Activated T-helper 1 cell treated with anti-CD3 and anti-CD28 coated beads, Interleukin-12 subunit alpha, Interleukin-12 subunit beta, Interleukin-2, Interleukin-4 antibody, amounts not matched to agents 30 ng/mL and 10 ng/mL and 1 ng/mL, durations not matched to agents 14 hours and 24 hours and 36 hours (primary cell): ENCODE measurements at regions not wholly inside any gene's neighbourhood (a gene's known extent, or its start where the extent isn't known, plus 50 kb on each side); places are given as distances from the start of the nearest gene placed in this dataset.

Experiments
- DNase-seq: peaks from one replicate; pipeline ENCODE4 v3.0.0; 2021; ENCODE audit warnings: low spot score
- H3K27ac Mint-ChIP-seq: one replicate; pipeline ENCODE4 v1.8.0; 2021; ENCODE audit warnings: mild to moderate bottlenecking, mixed read lengths
- H3K27me3 Mint-ChIP-seq: one replicate; pipeline ENCODE4 v1.8.0; 2022; ENCODE audit warnings: mild to moderate bottlenecking, moderate library complexity, mixed read lengths; ENCODE audit not compliant: insufficient read depth
- H3K36me3 Mint-ChIP-seq: one replicate; pipeline ENCODE4 v1.8.0; 2021; ENCODE audit warnings: low read depth, mixed read lengths
- H3K4me1 Mint-ChIP-seq: one replicate; pipeline ENCODE4 v1.8.0; 2021; ENCODE audit warnings: low read depth, mixed read lengths
- H3K4me3 Mint-ChIP-seq: one replicate; pipeline ENCODE4 v1.8.0; 2021; ENCODE audit warnings: mild to moderate bottlenecking, moderate library complexity, mixed read lengths
- H3K9me3 Mint-ChIP-seq: one replicate; pipeline ENCODE4 v1.8.0; 2021; ENCODE audit warnings: mixed read lengths
- intact Hi-C: fragments of 100-400 bp; cut with micrococcal nuclease; formaldehyde crosslinking; loops from one replicate; pipeline ENCODE4 v1.15.1; 2024

DNA sequence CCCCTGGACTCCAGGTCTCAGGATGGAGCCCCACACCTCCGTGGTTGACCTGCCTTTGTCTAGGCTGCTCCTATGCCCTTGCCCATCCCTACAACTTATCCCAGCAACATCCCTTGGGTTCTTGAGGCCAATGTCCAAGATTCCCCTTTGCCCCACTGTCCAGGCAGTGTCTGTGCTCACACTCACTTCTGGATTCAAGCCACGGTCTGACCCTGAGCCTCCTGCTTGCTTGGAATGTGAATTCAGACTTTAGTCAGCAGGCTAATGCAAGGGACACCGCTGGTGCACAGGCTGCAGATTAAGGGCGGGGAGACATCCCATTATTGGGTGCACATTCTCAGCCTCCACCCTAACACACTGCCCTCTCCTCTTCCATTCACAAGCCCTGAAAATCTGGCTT is 154.1 kb downstream of the WNT5A start:
- intact Hi-C loops, result no loop called here
- no peaks in the 10 kb centered on the region for H3K36me3 Mint-ChIP-seq
- no peak for DNase-seq
- no peaks in the 10 kb centered on the region for H3K27me3 Mint-ChIP-seq
- no peaks in the 10 kb centered on the region for H3K4me1 Mint-ChIP-seq
- no peak overlapping the region for H3K27ac Mint-ChIP-seq
- no peak overlapping the region for H3K4me3 Mint-ChIP-seq
- peaks cover 5% of the 10 kb centered on the region for H3K9me3 Mint-ChIP-seq

DNA sequence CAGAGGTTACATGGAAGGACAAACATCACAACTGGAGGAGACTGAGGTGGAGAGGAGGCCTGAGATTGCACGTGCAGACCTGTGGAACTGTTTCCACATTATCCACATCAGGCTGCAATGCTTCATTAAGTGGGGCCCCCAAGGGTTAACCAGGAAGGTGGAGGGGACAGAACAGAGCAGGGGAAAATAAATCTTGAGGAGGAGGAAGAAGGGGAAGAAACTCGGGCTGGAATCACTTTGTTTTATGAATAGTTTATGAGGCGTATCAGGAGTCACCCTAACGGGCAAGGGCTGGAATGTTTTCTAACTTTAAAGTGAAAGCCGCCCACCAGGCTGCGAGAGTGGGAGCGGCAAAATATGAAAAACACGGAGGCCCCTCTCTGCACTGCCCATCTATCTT is 154.9 kb downstream of the WNT5A start:
- H3K27ac Mint-ChIP-seq, result no peak overlapping the region
- no peak overlapping the region for H3K4me3 Mint-ChIP-seq

DNA sequence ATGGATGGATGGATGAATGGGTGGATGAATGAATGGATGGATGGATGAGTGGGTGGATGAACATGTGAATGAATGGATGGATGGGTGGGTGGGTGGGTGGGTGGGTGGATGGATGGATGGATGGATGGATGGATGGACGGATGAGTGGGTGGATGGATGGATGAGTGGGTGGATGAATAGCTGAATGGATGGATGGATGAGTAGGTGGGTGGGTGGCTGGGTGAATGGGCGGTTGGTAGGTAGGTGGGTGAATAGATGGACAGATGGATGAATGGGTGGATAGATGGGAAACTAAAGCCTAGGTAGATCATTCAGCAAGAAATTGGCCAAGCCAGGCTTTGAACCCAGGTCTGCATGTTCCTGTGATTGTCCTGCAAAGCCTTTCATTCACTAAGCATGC is 155.6 kb downstream of the WNT5A start:
- intact Hi-C loops, result no loop called here
- peaks cover 5% of the 10 kb centered on the region for H3K9me3 Mint-ChIP-seq
- no peak for DNase-seq
- no peaks in the 10 kb centered on the region for H3K27me3 Mint-ChIP-seq
- H3K4me3 Mint-ChIP-seq, result no peak overlapping the region
- H3K27ac Mint-ChIP-seq, result no peak overlapping the region
- no peaks in the 10 kb centered on the region for H3K4me1 Mint-ChIP-seq
- H3K36me3 Mint-ChIP-seq, result no peaks in the 10 kb centered on the region

More for the DNA sequence above, 154.9 kb downstream of the WNT5A start:
- Mint-ChIP-seq H3K27me3 (no peaks in the 10 kb centered on the region), H3K9me3 (peaks cover 5% of the 10 kb centered on the region), H3K36me3 (no peaks in the 10 kb centered on the region), H3K4me1 (no peaks in the 10 kb centered on the region)
- intact Hi-C loops, result no loop called here
- no peak for DNase-seq

DNA sequence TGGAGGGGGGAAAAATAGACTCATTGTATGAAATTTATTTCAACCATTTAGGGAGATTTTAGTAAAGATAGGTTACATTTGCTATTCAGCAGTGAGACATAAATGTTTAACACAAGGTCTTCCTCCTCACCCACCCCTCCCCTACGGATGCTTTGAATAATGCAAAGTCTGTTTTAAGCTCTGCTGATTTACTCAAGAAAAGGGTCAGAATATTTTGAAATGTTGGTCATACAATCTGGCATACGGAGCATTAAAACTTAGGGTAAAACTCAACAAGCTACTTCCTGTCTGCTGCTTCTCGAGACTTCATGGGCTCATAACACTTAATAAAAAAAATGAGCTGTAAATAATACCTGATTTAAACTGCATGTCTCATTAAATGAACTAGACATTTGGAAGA is 156.3 kb downstream of the WNT5A start:
- H3K4me3 Mint-ChIP-seq, result no peak overlapping the region
- no peaks in the 10 kb centered on the region for H3K27me3 Mint-ChIP-seq
- no peak for DNase-seq
- H3K36me3 Mint-ChIP-seq, result no peaks in the 10 kb centered on the region
- intact Hi-C loops, result no loop called here
- H3K27ac Mint-ChIP-seq, result no peak overlapping the region
- peaks cover 5% of the 10 kb centered on the region for H3K9me3 Mint-ChIP-seq
- H3K4me1 Mint-ChIP-seq, result no peaks in the 10 kb centered on the region

DNA sequence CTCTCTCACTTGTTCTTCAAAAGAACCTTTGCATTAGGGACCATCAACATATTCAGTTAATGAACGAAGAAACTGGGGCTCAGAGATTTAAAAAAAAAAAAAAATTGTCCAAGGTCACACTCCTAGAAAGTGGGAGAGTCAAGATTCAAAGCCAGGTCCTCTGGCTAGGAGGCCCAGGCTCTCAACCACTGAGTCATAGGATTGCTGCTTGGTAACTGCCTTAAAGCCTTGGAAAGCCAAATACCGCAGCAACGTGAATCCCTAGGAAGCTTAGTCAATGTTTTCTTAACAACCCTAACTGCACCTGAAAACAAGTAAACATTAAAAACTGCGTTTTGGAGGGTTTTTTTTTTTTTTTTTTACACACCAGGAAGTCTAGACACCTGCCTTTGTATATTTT is 156.8 kb downstream of the WNT5A start:
- Mint-ChIP-seq H3K4me3 (no peak overlapping the region), H3K4me1 (no peaks in the 10 kb centered on the region), H3K27ac (no peak overlapping the region), H3K27me3 (no peaks in the 10 kb centered on the region), H3K36me3 (no peaks in the 10 kb centered on the region), H3K9me3 (peaks cover 5% of the 10 kb centered on the region)
- no peak for DNase-seq
- intact Hi-C loops, result no loop called here

DNA sequence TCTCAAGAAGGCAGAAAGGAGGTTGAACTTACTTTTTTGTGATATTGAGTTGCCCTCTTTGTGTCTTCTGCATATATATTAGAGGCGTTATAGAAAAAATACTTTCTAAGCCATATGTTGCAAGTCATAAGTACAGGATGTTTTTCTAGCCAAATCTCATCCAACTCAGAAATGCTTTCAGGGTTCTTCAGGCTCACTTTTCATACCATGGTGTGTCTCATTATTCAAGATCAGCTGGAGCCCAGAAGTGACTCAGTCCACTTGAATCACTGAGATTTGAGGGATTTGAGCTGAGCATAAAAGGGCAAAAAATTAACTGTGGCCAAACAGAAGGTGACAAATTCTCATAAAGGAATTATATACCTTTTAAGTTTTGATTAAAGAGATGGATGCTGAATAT is 157.3 kb downstream of the WNT5A start:
- no peak for DNase-seq
- Mint-ChIP-seq H3K4me3 (no peak overlapping the region), H3K36me3 (no peaks in the 10 kb centered on the region), H3K27me3 (no peaks in the 10 kb centered on the region), H3K9me3 (peaks cover 5% of the 10 kb centered on the region), H3K4me1 (no peaks in the 10 kb centered on the region), H3K27ac (no peak overlapping the region)
- intact Hi-C loops, result no loop called here

DNA sequence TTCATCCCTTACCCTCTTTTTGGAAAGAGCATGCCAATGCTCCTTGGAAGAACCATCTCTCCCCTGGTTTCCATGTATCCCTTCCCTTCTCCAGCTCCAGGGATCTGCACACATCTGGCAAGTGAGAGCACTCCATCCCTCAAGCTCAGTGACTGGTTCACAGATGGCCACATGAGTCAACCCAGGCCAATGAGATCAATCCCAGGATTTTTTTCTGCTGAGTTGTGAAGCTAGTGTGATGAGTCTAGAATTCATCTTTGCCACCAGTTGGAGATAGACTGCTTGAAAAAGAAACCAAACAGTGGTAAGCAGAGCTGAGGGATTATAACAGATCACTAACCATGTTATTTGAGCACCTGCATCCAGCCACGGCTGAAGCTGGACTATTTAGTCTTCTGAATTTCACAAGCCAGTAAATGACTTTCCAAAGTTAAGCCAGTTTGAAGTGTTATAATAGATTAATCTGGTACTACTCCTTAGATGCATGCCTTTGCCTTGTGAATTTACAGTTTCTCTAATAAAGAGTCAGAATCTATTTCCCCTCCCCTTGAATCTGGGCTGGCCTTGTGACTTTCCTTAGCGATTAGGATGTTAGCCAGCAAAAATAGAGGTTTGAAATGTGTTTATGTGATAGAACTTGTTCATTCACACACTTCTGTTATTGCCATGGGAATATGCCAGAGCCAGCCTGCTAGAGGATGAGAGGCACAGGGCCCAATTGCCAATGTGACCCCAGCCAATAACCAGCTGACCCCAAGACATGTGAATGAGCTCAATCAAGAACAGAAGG is 159.8 kb downstream of the WNT5A start:
- no peak for DNase-seq
- peaks cover 5% of the 10 kb centered on the region for H3K9me3 Mint-ChIP-seq
- intact Hi-C loops, result no loop called here
- no peak overlapping the region for H3K27ac Mint-ChIP-seq
- H3K27me3 Mint-ChIP-seq, result no peaks in the 10 kb centered on the region
- H3K4me1 Mint-ChIP-seq, result no peaks in the 10 kb centered on the region
- no peak overlapping the region for H3K4me3 Mint-ChIP-seq
- H3K36me3 Mint-ChIP-seq, result no peaks in the 10 kb centered on the region

DNA sequence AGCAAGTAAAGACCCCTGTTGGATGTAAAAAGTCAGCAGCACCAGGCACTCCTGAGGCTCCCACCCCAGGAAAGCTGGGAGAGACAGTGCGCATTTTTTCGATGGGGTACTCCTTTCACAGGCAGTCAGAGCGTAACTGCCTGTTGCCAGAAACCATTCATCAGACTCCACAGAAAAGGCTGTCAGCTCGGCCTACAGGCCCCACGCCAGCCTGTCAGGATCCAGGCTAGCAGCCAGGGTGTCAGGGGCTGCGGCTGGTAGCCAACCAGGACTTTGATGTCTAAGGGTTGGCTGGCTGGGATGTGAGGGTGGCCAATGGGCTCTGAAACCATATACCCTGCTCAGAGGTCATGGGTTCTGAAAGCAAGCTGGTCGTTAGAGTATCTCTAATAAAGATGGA is 164.5 kb downstream of the WNT5A start:
- no peak overlapping the region for H3K4me3 Mint-ChIP-seq
- intact Hi-C loops, result no loop called here
- H3K27ac Mint-ChIP-seq, result no peak overlapping the region
- H3K36me3 Mint-ChIP-seq, result no peaks in the 10 kb centered on the region
- H3K4me1 Mint-ChIP-seq, result no peaks in the 10 kb centered on the region
- H3K9me3 Mint-ChIP-seq, result peaks cover 3% of the 10 kb centered on the region
- H3K27me3 Mint-ChIP-seq, result no peaks in the 10 kb centered on the region
- no peak for DNase-seq

DNA sequence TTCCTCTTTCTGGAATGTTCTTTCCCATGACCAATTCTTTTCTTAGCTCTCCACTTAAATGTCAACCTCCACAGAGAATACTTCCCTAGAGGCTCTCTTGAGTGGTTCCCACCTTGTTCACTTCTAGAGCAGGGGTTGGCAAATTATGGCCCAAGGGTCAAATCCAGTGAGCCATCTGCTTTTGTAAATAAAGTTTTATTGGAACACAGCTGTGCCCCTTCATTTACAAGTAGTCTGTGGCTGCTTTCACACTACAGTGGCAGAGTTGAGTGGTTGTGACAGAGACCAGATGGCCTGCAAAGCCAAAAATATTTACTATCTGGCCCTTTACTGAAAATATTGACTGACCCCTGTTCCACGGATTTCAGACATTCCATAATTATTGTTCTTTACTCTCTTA is 166.2 kb downstream of the WNT5A start:
- no peaks in the 10 kb centered on the region for H3K36me3 Mint-ChIP-seq
- H3K4me3 Mint-ChIP-seq, result no peak overlapping the region
- peaks cover 3% of the 10 kb centered on the region for H3K9me3 Mint-ChIP-seq
- no peaks in the 10 kb centered on the region for H3K4me1 Mint-ChIP-seq
- DNase-seq, result no peak
- H3K27ac Mint-ChIP-seq, result no peak overlapping the region
- intact Hi-C loops, result no loop called here
- no peaks in the 10 kb centered on the region for H3K27me3 Mint-ChIP-seq

DNA sequence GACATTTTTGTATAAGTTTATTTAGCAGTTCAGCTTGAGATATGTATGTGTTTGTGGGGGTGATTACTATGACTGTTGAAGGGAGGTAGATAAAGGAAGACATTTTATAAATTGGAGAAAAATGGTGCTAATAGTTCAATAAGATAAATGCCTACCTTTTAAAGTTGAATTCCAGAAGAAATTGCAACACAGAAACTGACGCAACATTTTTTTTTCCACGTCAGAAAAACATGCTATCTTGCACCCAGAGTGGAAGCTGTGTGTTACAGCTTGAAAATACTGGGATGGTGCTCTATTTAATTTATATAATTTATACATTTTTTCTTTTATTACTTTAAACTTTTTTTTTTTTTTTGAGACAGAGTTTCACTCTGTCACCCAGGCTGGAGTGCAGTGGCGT is 171.7 kb downstream of the WNT5A start:
- no peak for DNase-seq
- peaks cover 3% of the 10 kb centered on the region for H3K9me3 Mint-ChIP-seq
- H3K36me3 Mint-ChIP-seq, result no peaks in the 10 kb centered on the region
- H3K27ac Mint-ChIP-seq, result no peak overlapping the region
- H3K4me3 Mint-ChIP-seq, result no peak overlapping the region
- no peaks in the 10 kb centered on the region for H3K27me3 Mint-ChIP-seq
- intact Hi-C loops, result no loop called here
- H3K4me1 Mint-ChIP-seq, result no peaks in the 10 kb centered on the region

DNA sequence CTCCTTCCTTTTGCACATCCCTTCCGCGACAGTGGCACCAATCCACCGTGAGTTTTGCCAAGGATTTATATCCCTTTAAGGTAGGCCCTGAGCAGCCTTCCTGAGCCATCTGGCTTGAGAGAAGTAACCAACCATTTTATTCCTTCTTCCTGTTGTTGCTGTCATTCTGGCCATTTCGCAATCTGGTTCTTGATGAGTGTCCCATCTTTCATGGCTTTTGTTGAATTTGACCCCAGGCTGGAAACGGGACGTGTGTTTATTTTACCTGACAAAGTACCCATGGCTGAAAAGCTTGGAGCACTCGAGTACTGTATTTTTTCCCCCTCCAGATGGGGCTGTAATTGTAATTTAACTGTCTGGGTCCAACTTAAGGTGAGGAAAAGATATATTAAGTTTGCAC is 173.4 kb downstream of the WNT5A start:
- no peak overlapping the region for H3K27ac Mint-ChIP-seq
- no peaks in the 10 kb centered on the region for H3K36me3 Mint-ChIP-seq
- DNase-seq, result no peak
- intact Hi-C loops, result no loop called here
- no peaks in the 10 kb centered on the region for H3K9me3 Mint-ChIP-seq
- H3K4me3 Mint-ChIP-seq, result no peak overlapping the region
- H3K4me1 Mint-ChIP-seq, result no peaks in the 10 kb centered on the region
- H3K27me3 Mint-ChIP-seq, result no peaks in the 10 kb centered on the region

DNA sequence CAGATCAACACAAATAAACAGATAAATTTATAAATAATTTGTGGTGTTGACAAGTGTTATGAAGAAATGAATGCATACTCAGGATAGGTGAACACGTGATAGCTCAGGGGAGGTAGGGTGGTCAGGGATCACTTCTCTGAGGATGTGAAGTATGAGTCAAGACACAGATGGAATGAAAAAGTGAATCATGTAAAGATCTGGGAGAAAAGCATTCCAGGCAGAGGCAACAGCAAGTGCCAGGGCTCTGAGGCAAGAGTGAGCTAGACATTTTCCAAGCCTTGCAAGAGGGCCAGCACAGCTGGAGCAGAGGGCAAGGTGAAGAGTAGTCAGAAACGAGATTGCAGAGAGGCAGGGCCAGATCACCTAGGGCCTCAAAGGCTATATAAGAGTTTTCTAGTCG is 177.8 kb downstream of the WNT5A start:
- no peaks in the 10 kb centered on the region for H3K4me1 Mint-ChIP-seq
- no peak overlapping the region for H3K4me3 Mint-ChIP-seq
- intact Hi-C loops, result no loop called here
- DNase-seq, result no peak
- no peaks in the 10 kb centered on the region for H3K36me3 Mint-ChIP-seq
- H3K9me3 Mint-ChIP-seq, result no peaks in the 10 kb centered on the region
- H3K27me3 Mint-ChIP-seq, result no peaks in the 10 kb centered on the region
- H3K27ac Mint-ChIP-seq, result no peak overlapping the region

DNA sequence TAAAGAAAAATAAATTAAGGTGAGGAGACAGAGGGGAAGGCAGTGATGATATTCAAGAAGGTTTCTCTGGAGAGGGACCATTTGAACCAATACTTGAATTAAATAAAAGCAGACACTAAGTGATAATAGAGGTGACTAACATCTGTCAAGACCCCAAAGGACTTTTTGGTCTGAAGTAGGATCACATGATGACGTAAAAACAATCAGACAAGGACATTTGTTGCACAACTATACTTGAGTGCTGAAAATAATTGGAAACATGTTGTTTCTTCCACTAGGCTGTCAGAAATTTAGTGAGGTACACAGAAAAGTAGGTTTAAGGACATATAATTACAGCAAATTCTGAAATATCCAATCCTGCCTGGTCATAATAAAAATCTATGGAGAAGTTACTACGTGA is 179.5 kb downstream of the WNT5A start:
- Mint-ChIP-seq H3K27me3 (no peaks in the 10 kb centered on the region), H3K36me3 (no peaks in the 10 kb centered on the region), H3K4me3 (no peak overlapping the region), H3K9me3 (no peaks in the 10 kb centered on the region), H3K27ac (no peak overlapping the region), H3K4me1 (no peaks in the 10 kb centered on the region)
- DNase-seq, result no peak
- intact Hi-C loops, result no loop called here
